T-cell (primary cell): ENCODE measurements at regions not wholly inside any gene's neighbourhood (a gene's known extent, or its start where the extent isn't known, plus 50 kb on each side); places are given as distances from the start of the nearest gene placed in this dataset.

Experiments
- ATAC-seq, 4 experiments: fragments of 200-7000 bp in 3 of 4; fragments of 150-1000 bp in 1 of 4; cut with Tn5 transposase; replicated peaks in 1 of 4; 1 replicate in 3 of 4; 2 replicates in 1 of 4; pipeline ENCODE4 v1.10.0; 2021; ENCODE audit warnings: moderate library complexity in 3 of 4, mild to moderate bottlenecking in 2 of 4, moderate number of reproducible peaks in 1 of 4
- CTCF ChIA-PET, 2 donors: fragments of 300-600 bp; sonication (Branson Sonifier 250); formaldehyde crosslinking; loops; one replicate each; lab custom pipeline; 2022; ENCODE audit warnings: antibody characterized with exemption in 2 of 2; lab: Charles Lee
- POLR2A ChIA-PET, 2 donors: fragments of 300-600 bp; sonication (Branson Sonifier 250); formaldehyde crosslinking; loops; one replicate each; lab custom pipeline; 2022; ENCODE audit warnings: antibody characterized with exemption in 2 of 2; lab: Charles Lee
- DNase-seq, 35 experiments: peaks; one replicate each; pipeline versions ENCODE4 v3.0.0 to v3.0.0-alpha.2; 2013 to 2023
- H3K27ac ChIP-seq: one replicate; pipeline ENCODE4 v1.5.1; 2013; ENCODE audit warnings: low read length
- H3K27me3 ChIP-seq, 2 experiments: replicated peaks in 1 of 2; 1 replicate in 1 of 2; 2 replicates in 1 of 2; pipeline versions ENCODE4 v1.6.1 to v1.7.0; 2013; ENCODE audit warnings: low read length in 1 of 2, mixed read lengths in 1 of 2; ENCODE audit not compliant: control insufficient read depth in 2 of 2, insufficient read depth in 2 of 2; ENCODE audit errors: extremely low read depth in 1 of 2
- H3K36me3 ChIP-seq, 2 donors: 1 replicate in 1 of 2; 2 replicates in 1 of 2; pipeline versions ENCODE4 v1.6.1 to v1.7.0; 2013; ENCODE audit warnings: low read length in 1 of 2; ENCODE audit not compliant: control insufficient read depth in 2 of 2, insufficient read depth in 1 of 2; ENCODE audit errors: extremely low read depth in 1 of 2
- H3K4me1 ChIP-seq, 2 experiments: 1 replicate in 1 of 2; 2 replicates in 1 of 2; pipeline versions ENCODE4 v1.6.1 to v1.7.0; 2013; ENCODE audit warnings: low read length in 2 of 2, mixed read lengths in 1 of 2; ENCODE audit not compliant: insufficient read depth in 2 of 2, control insufficient read depth in 1 of 2; ENCODE audit errors: extremely low read depth in 1 of 2
- H3K4me3 ChIP-seq, 2 donors: 1 replicate in 1 of 2; 2 replicates in 1 of 2; pipeline versions ENCODE4 v1.5.1 to v1.7.0; 2013; ENCODE audit warnings: mild to moderate bottlenecking in 2 of 2, low read length in 1 of 2, moderate library complexity in 1 of 2; ENCODE audit not compliant: control insufficient read depth in 1 of 2; ENCODE audit errors: extremely low read depth in 1 of 2
- H3K9me3 ChIP-seq: 2 replicates; pipeline ENCODE4 v1.7.0; 2013
- H3K27ac Mint-ChIP-seq, 2 donors: one replicate each; pipeline ENCODE4 v1.8.0; 2020 to 2021; ENCODE audit warnings: mild to moderate bottlenecking in 2 of 2, mixed read lengths in 2 of 2
- H3K27me3 Mint-ChIP-seq, 2 donors: one replicate each; pipeline ENCODE4 v1.8.0; 2021 to 2022; ENCODE audit warnings: mixed read lengths in 2 of 2
- H3K36me3 Mint-ChIP-seq: one replicate; pipeline ENCODE4 v1.8.0; 2021; ENCODE audit warnings: mixed read lengths
- H3K4me1 Mint-ChIP-seq, 3 donors: one replicate each; pipeline ENCODE4 v1.8.0; 2020 to 2022; ENCODE audit warnings: mixed read lengths in 3 of 3, mild to moderate bottlenecking in 1 of 3
- H3K4me3 Mint-ChIP-seq, 3 donors: one replicate each; pipeline ENCODE4 v1.8.0; 2020 to 2022; ENCODE audit warnings: mild to moderate bottlenecking in 3 of 3, mixed read lengths in 3 of 3, moderate library complexity in 3 of 3
- H3K9me3 Mint-ChIP-seq, 3 donors: one replicate each; pipeline ENCODE4 v1.8.0; 2020 to 2022; ENCODE audit warnings: mixed read lengths in 3 of 3
- WGBS: methylation state at CpG from one replicate; pipeline ENCODE4 v1.1.5; 2013; ENCODE audit warnings: missing lambda C conversion rate; ENCODE audit not compliant: insufficient coverage; 5-methylcytosine and 5-hydroxymethylcytosine counted together

- Mint-ChIP-seq H3K27ac (no peak overlapping the region), H3K4me3 (no peak overlapping the region), H3K9me3 (peaks cover 0 to 7% (median 3%) of the 10 kb centered on the region in 3 donors), H3K4me1 (no peaks in the 10 kb centered on the region), H3K36me3 (no peaks in the 10 kb centered on the region), H3K27me3 (peaks cover 0 to 3% of the 10 kb centered on the region in 2 donors)
- no peak overlapping the region for H3K27ac ChIP-seq
- 92% methylated on average over 2 of the region's 4 CpGs for WGBS
- ATAC-seq = no peak
- H3K9me3 ChIP-seq = no peaks in the 10 kb centered on the region
- ChIA-PET CTCF (no interaction called here), POLR2A (no interaction called here)
- no peaks in the 10 kb centered on the region for H3K4me1 ChIP-seq
- no peaks in the 10 kb centered on the region for H3K36me3 ChIP-seq
- no peaks in the 10 kb centered on the region for H3K27me3 ChIP-seq
- no peak overlapping the region for H3K4me3 ChIP-seq
- no peak for DNase-seq
Observed at GRCh38 chr15:87489902-87490665, 766.5 kb downstream of the NTRK3 start.

GRCh38 chr15:87489456-87489855 lies 767.1 kb downstream of the NTRK3 start:
- Histone ChIP-seq H3K27me3 (no peaks in the 10 kb centered on the region), H3K9me3 (no peaks in the 10 kb centered on the region), H3K36me3 (no peaks in the 10 kb centered on the region), H3K4me3 (no peak overlapping the region), H3K4me1 (no peaks in the 10 kb centered on the region), H3K27ac (no peak overlapping the region)
- H3K36me3 Mint-ChIP-seq = no peaks in the 10 kb centered on the region
- H3K27me3 Mint-ChIP-seq = peaks cover 0 to 3% of the 10 kb centered on the region in 2 donors
- DNase-seq = no peak
- no peak overlapping the region for H3K4me3 Mint-ChIP-seq
- peaks cover 0 to 7% (median 0%) of the 10 kb centered on the region in 3 donors for H3K9me3 Mint-ChIP-seq
- no peak for ATAC-seq
- POLR2A ChIA-PET = no interaction called here
- no peak overlapping the region for H3K27ac Mint-ChIP-seq
- CTCF ChIA-PET = no interaction called here
- no peaks in the 10 kb centered on the region for H3K4me1 Mint-ChIP-seq

- no peak overlapping the region for H3K4me3 ChIP-seq
- CTCF ChIA-PET = no interaction called here
- no peak overlapping the region for H3K27ac ChIP-seq
- DNase-seq (no peak), ATAC-seq (no peak)
- H3K27ac Mint-ChIP-seq = no peak overlapping the region
- no peaks in the 10 kb centered on the region for H3K4me1 Mint-ChIP-seq
- POLR2A ChIA-PET = no interaction called here
- no CpG with 5 or more reads among the region's 2 CpGs for WGBS
- H3K4me1 ChIP-seq = no peaks in the 10 kb centered on the region
- H3K4me3 Mint-ChIP-seq = no peak overlapping the region
- H3K27me3 ChIP-seq = no peaks in the 10 kb centered on the region
- H3K36me3 Mint-ChIP-seq = no peaks in the 10 kb centered on the region
- no peaks in the 10 kb centered on the region for H3K9me3 ChIP-seq
- peaks cover 0 to 3% of the 10 kb centered on the region in 2 donors for H3K27me3 Mint-ChIP-seq
- no peaks in the 10 kb centered on the region for H3K36me3 ChIP-seq
- H3K9me3 Mint-ChIP-seq = peaks cover 0 to 7% (median 0%) of the 10 kb centered on the region in 3 donors
Observed at GRCh38 chr15:87487484-87487883, 769.1 kb downstream of the NTRK3 start.

- Mint-ChIP-seq H3K27ac (no peak overlapping the region), H3K27me3 (no peaks in the 10 kb centered on the region), H3K36me3 (no peaks in the 10 kb centered on the region), H3K9me3 (no peaks in the 10 kb centered on the region), H3K4me1 (no peaks in the 10 kb centered on the region), H3K4me3 (no peak overlapping the region)
- POLR2A ChIA-PET = no interaction called here
- H3K27me3 ChIP-seq = no peaks in the 10 kb centered on the region
- H3K9me3 ChIP-seq = no peaks in the 10 kb centered on the region
- WGBS = no CpG with 5 or more reads among the region's 1 CpG
- H3K4me3 ChIP-seq = no peak overlapping the region
- no peak overlapping the region for H3K27ac ChIP-seq
- CTCF ChIA-PET = no interaction called here
- DNase-seq (no peak), ATAC-seq (no peak)
- H3K36me3 ChIP-seq = no peaks in the 10 kb centered on the region
- no peaks in the 10 kb centered on the region for H3K4me1 ChIP-seq
Observed at GRCh38 chr15:87483468-87483867, 773.1 kb downstream of the NTRK3 start.

GRCh38 chr15:87481126-87481525 lies 775.4 kb downstream of the NTRK3 start:
- Mint-ChIP-seq H3K9me3 (no peaks in the 10 kb centered on the region), H3K4me3 (no peak overlapping the region), H3K27me3 (peaks cover 0 to 6% of the 10 kb centered on the region in 2 donors), H3K27ac (no peak overlapping the region), H3K4me1 (peaks cover 0 to 3% (median 0%) of the 10 kb centered on the region in 3 donors), H3K36me3 (no peaks in the 10 kb centered on the region)
- no peaks in the 10 kb centered on the region for H3K36me3 ChIP-seq
- no peak overlapping the region for H3K4me3 ChIP-seq
- WGBS = no CpG with 5 or more reads among the region's 3 CpGs
- POLR2A ChIA-PET = no interaction called here
- no peaks in the 10 kb centered on the region for H3K9me3 ChIP-seq
- CTCF ChIA-PET = no interaction called here
- no peak overlapping the region for H3K27ac ChIP-seq
- H3K27me3 ChIP-seq = no peaks in the 10 kb centered on the region
- ATAC-seq (no peak), DNase-seq (no peak)
- no peaks in the 10 kb centered on the region for H3K4me1 ChIP-seq

GRCh38 chr15:87478687-87479072 lies 777.9 kb downstream of the NTRK3 start:
- no peaks in the 10 kb centered on the region for H3K36me3 Mint-ChIP-seq
- Histone ChIP-seq H3K27ac (no peak overlapping the region), H3K4me3 (no peak overlapping the region), H3K9me3 (no peaks in the 10 kb centered on the region), H3K4me1 (no peaks in the 10 kb centered on the region), H3K27me3 (no peaks in the 10 kb centered on the region), H3K36me3 (no peaks in the 10 kb centered on the region)
- no peak overlapping the region for H3K4me3 Mint-ChIP-seq
- peaks cover 0 to 6% of the 10 kb centered on the region in 2 donors for H3K27me3 Mint-ChIP-seq
- DNase-seq (no peak), ATAC-seq (no peak)
- H3K27ac Mint-ChIP-seq = no peak overlapping the region
- no peaks in the 10 kb centered on the region for H3K9me3 Mint-ChIP-seq
- 65% methylated on average over 2 of the region's 2 CpGs for WGBS
- ChIA-PET CTCF (interaction anchor here in 1 of 2 donors (0.7 kb wide), 1 partner anchor 1517 kb away, joined by 3 read pairs; no protein-coding TSS in a partner anchor), POLR2A (no interaction called here)
- H3K4me1 Mint-ChIP-seq = peaks cover 0 to 3% (median 0%) of the 10 kb centered on the region in 3 donors
